Stimulated activated CD4-positive, alpha-beta T cell treated with anti-CD3 and anti-CD28 coated beads, Interleukin-1b, Interleukin-23, amount 100 ng/mL, for 4 hours (primary cell): ENCODE measurements at regions not wholly inside any gene's neighbourhood (a gene's known extent, or its start where the extent isn't known, plus 50 kb on each side); places are given as distances from the start of the nearest gene placed in this dataset.
"Not testable (repeated sequence)": the region's sequence is repeated elsewhere in the genome, so short reads cannot be mapped to it uniquely, and the experiment has no call there.

Experiments used
- DNase-seq, 2 donors: peaks; one replicate each; pipeline ENCODE4 v3.0.0-alpha.2; 2020; ENCODE audit warnings: low read depth in 2 of 2

- no peak for DNase-seq
Measured at GRCh38 chr11:15841931-15842740, 514.2 kb downstream of the SOX6 start.

- no peak for DNase-seq
Measured at GRCh38 chr11:15843309-15843872, 513.0 kb downstream of the SOX6 start.

GRCh38 chr11:15845261-15845660, 511.1 kb downstream of the SOX6 start:
- no peak for DNase-seq

- no peak for DNase-seq
Measured at GRCh38 chr11:15848631-15849168, 507.6 kb downstream of the SOX6 start.

GRCh38 chr11:15849257-15849656, 507.1 kb downstream of the SOX6 start:
- no peak for DNase-seq

GRCh38 chr11:15850335-15850734, 506.0 kb downstream of the SOX6 start:
- not testable (repeated sequence) for DNase-seq

GRCh38 chr11:15851051-15851498, 505.3 kb downstream of the SOX6 start:
- no peak for DNase-seq

GRCh38 chr11:15852179-15852578, 504.2 kb downstream of the SOX6 start:
- no peak for DNase-seq

GRCh38 chr11:15854245-15854644, 502.1 kb downstream of the SOX6 start:
- DNase-seq: no peak

GRCh38 chr11:15858881-15859280, 497.5 kb downstream of the SOX6 start:
- no peak for DNase-seq

- no peak for DNase-seq
Measured at GRCh38 chr11:15859411-15859810, 496.9 kb downstream of the SOX6 start.

- DNase-seq: no peak
Measured at GRCh38 chr11:15861256-15861655, 495.1 kb downstream of the SOX6 start.

GRCh38 chr11:15863411-15863810, 492.9 kb downstream of the SOX6 start:
- DNase-seq: no peak

- no peak for DNase-seq
Measured at GRCh38 chr11:15864026-15864805, 492.1 kb downstream of the SOX6 start.

- DNase-seq: no peak
Measured at GRCh38 chr11:15865212-15865987, 490.9 kb downstream of the SOX6 start.

GRCh38 chr11:15867871-15868270, 488.5 kb downstream of the SOX6 start:
- DNase-seq: no peak

GRCh38 chr11:15870911-15871310, 485.4 kb downstream of the SOX6 start:
- DNase-seq: no peak

- no peak for DNase-seq
Measured at GRCh38 chr11:15871904-15872626, 484.3 kb downstream of the SOX6 start.

- DNase-seq: no peak
Measured at GRCh38 chr11:15873501-15873900, 482.8 kb downstream of the SOX6 start.

- DNase-seq: no peak
Measured at GRCh38 chr11:15874704-15875103, 481.6 kb downstream of the SOX6 start.

GRCh38 chr11:15875393-15875792, 481.0 kb downstream of the SOX6 start:
- no peak for DNase-seq
